ENCODE measurements at regions not wholly inside any gene's neighbourhood (a gene's known extent, or its start where the extent isn't known, plus 50 kb on each side); places are given as distances from the start of the nearest gene placed in this dataset.

- H3K9me3 Mint-ChIP-seq (ENCODE audit: low read depth, unreplicated experiment): no peaks in the 10 kb centered on the region
- no peak overlapping the region for H3K4me3 Mint-ChIP-seq (ENCODE audit: low read depth, unreplicated experiment)
- no TSS peak for BruUV-seq (replicated peaks)
- no peaks in the 10 kb centered on the region for H3K4me1 Mint-ChIP-seq (ENCODE audit: low read depth, unreplicated experiment)
- intact Hi-C loops (cut with micrococcal nuclease; ENCODE audit: unreplicated experiment): no loop called here
- no peak for DNase-seq
- no peaks in the 10 kb centered on the region for H3K36me3 Mint-ChIP-seq (ENCODE audit: insufficient read depth, unreplicated experiment)
- peaks cover 19% of the 10 kb centered on the region for H3K27me3 Mint-ChIP-seq (ENCODE audit: unreplicated experiment)
- H3K27ac Mint-ChIP-seq (ENCODE audit: unreplicated experiment): no peak overlapping the region
- CTCF ChIA-PET: no interaction called here
- TF ChIP-seq, protein P1, sequence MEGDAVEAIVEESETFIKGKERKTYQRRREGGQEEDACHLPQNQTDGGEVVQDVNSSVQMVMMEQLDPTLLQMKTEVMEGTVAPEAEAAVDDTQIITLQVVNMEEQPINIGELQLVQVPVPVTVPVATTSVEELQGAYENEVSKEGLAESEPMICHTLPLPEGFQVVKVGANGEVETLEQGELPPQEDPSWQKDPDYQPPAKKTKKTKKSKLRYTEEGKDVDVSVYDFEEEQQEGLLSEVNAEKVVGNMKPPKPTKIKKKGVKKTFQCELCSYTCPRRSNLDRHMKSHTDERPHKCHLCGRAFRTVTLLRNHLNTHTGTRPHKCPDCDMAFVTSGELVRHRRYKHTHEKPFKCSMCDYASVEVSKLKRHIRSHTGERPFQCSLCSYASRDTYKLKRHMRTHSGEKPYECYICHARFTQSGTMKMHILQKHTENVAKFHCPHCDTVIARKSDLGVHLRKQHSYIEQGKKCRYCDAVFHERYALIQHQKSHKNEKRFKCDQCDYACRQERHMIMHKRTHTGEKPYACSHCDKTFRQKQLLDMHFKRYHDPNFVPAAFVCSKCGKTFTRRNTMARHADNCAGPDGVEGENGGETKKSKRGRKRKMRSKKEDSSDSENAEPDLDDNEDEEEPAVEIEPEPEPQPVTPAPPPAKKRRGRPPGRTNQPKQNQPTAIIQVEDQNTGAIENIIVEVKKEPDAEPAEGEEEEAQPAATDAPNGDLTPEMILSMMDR (IDR thresholded peaks at IDR 0.05; ENCODE audit: unreplicated experiment): no peak
Observed at GRCh38 chr11:43250309-43250708, 61.5 kb upstream of the API5 start.

DNA sequence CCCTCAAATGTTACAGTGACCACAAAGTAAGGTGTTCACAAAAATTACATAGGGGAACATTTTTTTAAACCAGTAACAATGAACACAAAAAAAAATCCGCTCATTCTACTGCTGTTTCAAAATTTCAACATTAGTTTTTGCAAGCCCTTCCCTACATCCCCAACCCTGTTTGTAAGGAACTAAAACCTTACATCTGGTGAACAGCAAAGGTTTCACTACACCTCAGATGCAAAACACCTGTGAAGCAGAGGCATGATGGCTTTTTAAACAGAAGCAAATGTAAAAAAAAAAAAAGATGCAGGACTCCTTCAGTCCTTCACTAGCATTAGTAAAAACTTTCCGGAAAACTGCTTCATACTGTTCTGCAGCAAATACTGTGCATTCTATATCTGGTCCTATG, 50.0 kb upstream of the API5 start:
- H3K4me3 Mint-ChIP-seq (ENCODE audit: low read depth, unreplicated experiment): no peak overlapping the region
- H3K9me3 Mint-ChIP-seq (ENCODE audit: low read depth, unreplicated experiment): peaks cover 5% of the 10 kb centered on the region
- CTCF ChIA-PET: no interaction called here
- no peak overlapping the region for H3K27ac Mint-ChIP-seq (ENCODE audit: unreplicated experiment)
- H3K27me3 Mint-ChIP-seq (ENCODE audit: unreplicated experiment): no peaks in the 10 kb centered on the region
- intact Hi-C loops (cut with micrococcal nuclease; ENCODE audit: unreplicated experiment): no loop called here
- no peak for DNase-seq
- BruUV-seq (replicated peaks): no TSS peak
- TF ChIP-seq, protein P1 (IDR thresholded peaks at IDR 0.05; ENCODE audit: unreplicated experiment): no peak
- H3K36me3 Mint-ChIP-seq (ENCODE audit: insufficient read depth, unreplicated experiment): no peaks in the 10 kb centered on the region
- H3K4me1 Mint-ChIP-seq (ENCODE audit: low read depth, unreplicated experiment): no peaks in the 10 kb centered on the region
